Mesothelial cell of epicardium (in vitro differentiated cells): ENCODE measurements at regions not wholly inside any gene's neighbourhood (a gene's known extent, or its start where the extent isn't known, plus 50 kb on each side); places are given as distances from the start of the nearest gene placed in this dataset.

Source experiments
- DNase-seq, 2 experiments: peaks; one replicate each; pipeline ENCODE4 v3.0.0; 2021; ENCODE audit warnings: low spot score in 2 of 2; ENCODE audit not compliant: unreplicated experiment in 2 of 2
- H3K27ac Mint-ChIP-seq: 2 replicates; pipeline ENCODE4 v1.8.0; 2021; ENCODE audit warnings: mixed read lengths
- H3K27me3 Mint-ChIP-seq: 2 replicates; pipeline ENCODE4 v1.8.0; 2021; ENCODE audit warnings: low read depth, mixed read lengths
- H3K36me3 Mint-ChIP-seq: 2 replicates; pipeline ENCODE4 v1.8.0; 2021; ENCODE audit warnings: mixed read lengths
- H3K4me1 Mint-ChIP-seq: 2 replicates; pipeline ENCODE4 v1.8.0; 2021; ENCODE audit warnings: mixed read lengths
- H3K4me3 Mint-ChIP-seq: 2 replicates; pipeline ENCODE4 v1.8.0; 2021; ENCODE audit warnings: mild to moderate bottlenecking, moderate library complexity, mixed read lengths
- H3K9me3 Mint-ChIP-seq: 2 replicates; pipeline ENCODE4 v1.8.0; 2021; ENCODE audit warnings: mixed read lengths
- TF ChIP-seq, protein P1 (sequence below): fragments of 200-600 bp; sonication (generic); IDR thresholded peaks from one replicate; pipeline ENCODE4 v1.5.0; 2021; ENCODE audit warnings: antibody characterized with exemption; ENCODE audit not compliant: unreplicated experiment

DNA sequence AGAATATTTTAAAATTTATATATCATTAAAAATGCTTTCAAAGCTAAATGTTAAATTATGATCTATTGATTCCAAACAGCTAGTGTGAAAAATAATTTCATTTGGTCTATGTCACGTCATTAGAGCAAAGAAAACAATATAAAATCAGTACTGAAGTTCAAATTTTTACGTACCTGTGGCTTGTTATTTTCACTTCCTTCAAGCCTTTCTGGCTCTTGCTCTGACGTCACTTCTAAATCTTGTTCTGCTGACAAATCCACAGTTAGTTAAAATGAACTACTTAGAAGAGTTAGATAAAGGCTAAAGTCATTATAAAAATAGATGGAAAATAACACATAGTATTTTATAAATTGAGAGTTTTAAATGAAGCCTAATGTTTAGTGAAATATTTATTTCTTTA is 147.7 kb upstream of the TUBA3C start:
- H3K4me1 Mint-ChIP-seq, result no peaks in the 10 kb centered on the region
- no peaks in the 10 kb centered on the region for H3K27me3 Mint-ChIP-seq
- H3K9me3 Mint-ChIP-seq, result peaks cover 69% of the 10 kb centered on the region
- H3K27ac Mint-ChIP-seq, result no peak overlapping the region
- DNase-seq, result no peak
- TF ChIP-seq, protein P1, sequence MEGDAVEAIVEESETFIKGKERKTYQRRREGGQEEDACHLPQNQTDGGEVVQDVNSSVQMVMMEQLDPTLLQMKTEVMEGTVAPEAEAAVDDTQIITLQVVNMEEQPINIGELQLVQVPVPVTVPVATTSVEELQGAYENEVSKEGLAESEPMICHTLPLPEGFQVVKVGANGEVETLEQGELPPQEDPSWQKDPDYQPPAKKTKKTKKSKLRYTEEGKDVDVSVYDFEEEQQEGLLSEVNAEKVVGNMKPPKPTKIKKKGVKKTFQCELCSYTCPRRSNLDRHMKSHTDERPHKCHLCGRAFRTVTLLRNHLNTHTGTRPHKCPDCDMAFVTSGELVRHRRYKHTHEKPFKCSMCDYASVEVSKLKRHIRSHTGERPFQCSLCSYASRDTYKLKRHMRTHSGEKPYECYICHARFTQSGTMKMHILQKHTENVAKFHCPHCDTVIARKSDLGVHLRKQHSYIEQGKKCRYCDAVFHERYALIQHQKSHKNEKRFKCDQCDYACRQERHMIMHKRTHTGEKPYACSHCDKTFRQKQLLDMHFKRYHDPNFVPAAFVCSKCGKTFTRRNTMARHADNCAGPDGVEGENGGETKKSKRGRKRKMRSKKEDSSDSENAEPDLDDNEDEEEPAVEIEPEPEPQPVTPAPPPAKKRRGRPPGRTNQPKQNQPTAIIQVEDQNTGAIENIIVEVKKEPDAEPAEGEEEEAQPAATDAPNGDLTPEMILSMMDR, result no peak
- H3K4me3 Mint-ChIP-seq, result no peak overlapping the region
- peaks cover under 1% of the 10 kb centered on the region for H3K36me3 Mint-ChIP-seq

DNA sequence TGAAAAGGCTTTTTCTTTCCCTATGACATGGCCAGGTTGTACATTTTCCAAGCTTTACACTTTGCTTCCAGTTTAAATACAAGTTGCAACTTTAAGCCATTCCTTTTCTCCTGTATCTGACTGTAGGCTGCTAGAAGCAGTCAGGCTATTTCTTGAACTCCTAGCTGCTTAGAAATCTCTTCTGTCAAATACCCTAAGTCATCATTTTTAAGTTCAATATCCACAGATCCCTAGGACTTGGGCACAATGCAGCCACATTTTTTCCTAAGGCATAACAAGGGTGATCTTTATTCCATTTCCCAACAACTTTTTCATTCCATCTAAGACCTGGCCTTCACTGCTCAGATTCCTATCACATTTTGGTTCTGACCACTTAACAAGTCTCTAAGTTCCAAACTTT is 142.7 kb upstream of the TUBA3C start:
- Mint-ChIP-seq H3K4me1 (no peaks in the 10 kb centered on the region), H3K9me3 (peaks cover 65% of the 10 kb centered on the region), H3K4me3 (no peak overlapping the region), H3K27me3 (no peaks in the 10 kb centered on the region), H3K36me3 (peaks cover 3% of the 10 kb centered on the region), H3K27ac (no peak overlapping the region)
- DNase-seq, result no peak
- TF ChIP-seq, protein P1, result no peak

DNA sequence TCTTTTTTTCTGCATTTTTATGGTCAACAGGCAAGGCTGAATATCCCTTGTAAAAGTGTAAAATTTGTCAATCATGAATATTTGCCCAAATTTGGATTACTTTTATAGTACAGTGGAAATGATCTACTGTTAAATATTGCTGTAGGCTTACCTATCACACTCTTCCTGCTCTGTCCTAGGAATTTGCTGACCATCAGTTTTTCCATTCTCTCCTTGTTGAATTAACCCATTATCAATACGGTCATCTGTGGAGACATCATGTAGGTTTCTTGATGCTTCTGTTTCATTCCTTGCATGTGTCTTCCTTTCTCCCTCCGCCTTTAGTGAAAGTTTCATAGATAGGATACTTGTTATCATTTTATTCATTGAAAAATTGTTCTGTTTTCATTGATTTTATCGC is 139.6 kb upstream of the TUBA3C start:
- H3K4me1 Mint-ChIP-seq, result no peaks in the 10 kb centered on the region

DNA sequence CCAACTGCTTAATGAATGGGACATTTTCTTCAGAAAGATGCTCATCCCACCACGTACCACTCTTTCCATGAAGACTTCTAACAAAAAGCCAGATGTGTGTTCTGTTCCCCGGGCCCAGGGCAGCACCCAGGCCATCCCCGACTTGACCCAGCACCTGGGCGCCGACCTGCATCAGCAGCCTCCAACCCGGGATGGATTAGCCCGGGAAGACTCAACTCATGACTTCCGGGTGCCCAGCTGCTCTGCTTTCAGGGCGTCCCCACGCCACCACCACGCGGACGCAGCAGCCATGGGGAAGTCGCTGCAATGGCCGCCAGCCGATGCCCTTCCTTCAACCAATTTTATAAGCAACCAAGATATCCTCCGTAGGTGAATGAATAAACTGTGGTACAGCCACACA is 123.8 kb upstream of the TUBA3C start:
- Mint-ChIP-seq H3K27me3 (no peaks in the 10 kb centered on the region), H3K9me3 (peaks cover 75% of the 10 kb centered on the region), H3K36me3 (no peaks in the 10 kb centered on the region), H3K4me3 (no peak overlapping the region), H3K27ac (no peak overlapping the region), H3K4me1 (no peaks in the 10 kb centered on the region)
- no peak for DNase-seq
- TF ChIP-seq, protein P1, result no peak

More for the DNA sequence above, 139.6 kb upstream of the TUBA3C start:
- TF ChIP-seq, protein P1, result no peak
- no peak for DNase-seq
- peaks cover 49% of the 10 kb centered on the region for H3K9me3 Mint-ChIP-seq
- H3K4me3 Mint-ChIP-seq, result no peak overlapping the region
- H3K27me3 Mint-ChIP-seq, result no peaks in the 10 kb centered on the region
- no peak overlapping the region for H3K27ac Mint-ChIP-seq
- peaks cover 3% of the 10 kb centered on the region for H3K36me3 Mint-ChIP-seq

DNA sequence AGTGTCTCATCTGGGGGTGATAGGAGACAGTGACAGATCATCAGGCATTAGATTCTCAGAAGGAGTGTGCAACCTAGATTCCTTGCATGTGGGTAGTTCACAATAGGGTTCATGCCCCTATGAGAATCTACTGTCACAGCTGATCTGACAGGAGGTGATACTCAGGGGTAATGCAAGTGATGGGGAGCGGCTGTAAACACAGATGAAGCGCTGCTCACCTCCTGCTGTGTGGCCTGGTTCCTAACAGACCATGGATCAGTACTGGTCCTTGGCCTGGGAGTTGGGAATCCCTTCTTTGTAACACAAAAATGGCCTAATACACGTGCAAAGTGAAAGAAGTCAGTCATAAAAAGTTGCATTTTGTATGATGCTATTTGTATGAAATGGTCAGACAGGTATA is 107.6 kb upstream of the TUBA3C start:
- no peaks in the 10 kb centered on the region for H3K36me3 Mint-ChIP-seq
- no peaks in the 10 kb centered on the region for H3K27me3 Mint-ChIP-seq
- DNase-seq, result no peak
- TF ChIP-seq, protein P1, result no peak
- no peaks in the 10 kb centered on the region for H3K4me1 Mint-ChIP-seq
- no peak overlapping the region for H3K27ac Mint-ChIP-seq
- peaks cover 79% of the 10 kb centered on the region for H3K9me3 Mint-ChIP-seq
- H3K4me3 Mint-ChIP-seq, result no peak overlapping the region

DNA sequence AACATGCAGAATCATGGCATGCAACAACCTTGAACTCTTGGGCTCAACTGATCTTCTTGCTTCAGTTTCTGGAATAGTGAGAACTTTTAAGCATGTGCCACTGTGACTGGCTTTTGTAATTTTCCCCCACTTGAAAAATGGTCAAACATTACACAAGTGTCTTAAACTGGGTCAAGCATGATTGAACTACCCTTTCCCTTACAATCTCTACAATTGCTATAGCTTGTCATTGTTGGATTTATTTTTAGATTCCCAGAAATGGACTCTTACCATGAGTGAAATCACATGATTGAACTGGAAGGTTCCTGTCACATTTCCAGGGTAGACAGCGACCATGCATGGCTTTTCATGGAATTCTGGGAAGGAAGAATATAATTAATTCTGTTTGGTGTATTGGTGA is 102.2 kb upstream of the TUBA3C start:
- TF ChIP-seq, protein P1, result no peak
- no peaks in the 10 kb centered on the region for H3K36me3 Mint-ChIP-seq
- no peaks in the 10 kb centered on the region for H3K4me1 Mint-ChIP-seq
- H3K27me3 Mint-ChIP-seq, result no peaks in the 10 kb centered on the region
- H3K9me3 Mint-ChIP-seq, result peaks cover 84% of the 10 kb centered on the region
- H3K27ac Mint-ChIP-seq, result no peak overlapping the region
- no peak for DNase-seq
- no peak overlapping the region for H3K4me3 Mint-ChIP-seq
